K562 (cell line): ENCODE measurements at regions not wholly inside any gene's neighbourhood (a gene's known extent, or its start where the extent isn't known, plus 50 kb on each side); places are given as distances from the start of the nearest gene placed in this dataset.

Experiments used
- ATAC-seq: fragments of 200-7000 bp; cut with Tn5 transposase; 3 replicates; pipeline ENCODE4 v1.9.1; 2020; ENCODE audit warnings: moderate library complexity
- BruUV-seq: library from RNA; stranded (reverse); fragments of 400-500 nt; replicated peaks from 2 replicates; lab custom pipeline; 2021; lab: Mats Ljungman, UMichigan
- CTCF ChIA-PET: fragments of 300-600 bp; formaldehyde crosslinking; extraction: SDS; loops from one replicate; lab custom pipeline; 2021; ENCODE audit warnings: low intra/inter-chr PET ratio; lab: Yijun Ruan, JAX
- POLR2A ChIA-PET: fragments of 300-600, 350-650 bp; sonication (Branson Sonifier 250); formaldehyde crosslinking; extraction: SDS; loops from one replicate; lab custom pipeline; 2021; ENCODE audit warnings: antibody characterized with exemption, inconsistent platforms; lab: Yijun Ruan, JAX
- DNase-seq, 4 experiments: peaks; one replicate each; pipeline versions ENCODE4 v3.0.0 to v3.0.0-alpha.2; 2011 to 2018; ENCODE audit warnings: low spot score in 3 of 4, mixed read lengths in 3 of 4; ENCODE audit errors: extremely low read depth in 1 of 4
- FAIRE-seq: peaks from 2 replicates; lab custom pipeline; 2011; peaks lifted over from hg19 to GRCh38; lab: Jason Lieb, UNC
- H2AFZ ChIP-seq: 2 replicates; pipeline ENCODE4 v1.6.0; 2011; ENCODE audit warnings: low read depth, low read length, control low read depth, inconsistent platforms
- H3K27ac ChIP-seq: fragments of 200-600 bp; 3 replicates; pipeline ENCODE4 v1.8.0; 2011; ENCODE audit warnings: low read depth, mild to moderate bottlenecking, control low read depth, inconsistent platforms, low read length, moderate library complexity, mixed read lengths; ENCODE audit errors: extremely low read depth
- H3K27me3 ChIP-seq, 2 experiments: fragments of 300-600 bp in 1 of 2; 2 replicates in 1 of 2; 3 replicates in 1 of 2; pipeline versions ENCODE4 v1.6.0 to v1.8.0; 2011; ENCODE audit warnings: inconsistent platforms in 2 of 2, low read length in 2 of 2, mild to moderate bottlenecking in 1 of 2, mixed read lengths in 1 of 2, moderate library complexity in 1 of 2; ENCODE audit not compliant: control insufficient read depth in 2 of 2, insufficient read depth in 2 of 2
- H3K36me3 ChIP-seq: fragments of 300-600 bp; 3 replicates; pipeline ENCODE4 v1.8.0; 2011; ENCODE audit warnings: mild to moderate bottlenecking, low read length, inconsistent platforms; ENCODE audit not compliant: control insufficient read depth, insufficient read depth
- H3K4me1 ChIP-seq, 2 experiments: fragments of 200-600 bp in 1 of 2; replicated peaks in 1 of 2; 2 replicates in 1 of 2; 3 replicates in 1 of 2; pipeline versions ENCODE4 v1.5.1 to v1.8.0; 2011; ENCODE audit warnings: inconsistent platforms in 2 of 2, low read length in 2 of 2, mild to moderate bottlenecking in 1 of 2, mixed read lengths in 1 of 2, moderate library complexity in 1 of 2; ENCODE audit not compliant: control insufficient read depth in 2 of 2, insufficient read depth in 2 of 2
- H3K4me2 ChIP-seq: 2 replicates; pipeline ENCODE4 v1.6.1; 2011; ENCODE audit warnings: low read length, control low read depth, inconsistent platforms, mixed read lengths; ENCODE audit not compliant: insufficient read depth
- H3K4me3 ChIP-seq: fragments of 200-600 bp; sonication (generic), shearing (Covaris generic); 2 replicates; pipeline ENCODE4 v1.5.1; 2016; ENCODE audit warnings: control low read depth, inconsistent platforms
- H3K79me2 ChIP-seq: fragments of 200-600 bp; 3 replicates; pipeline ENCODE4 v1.8.0; 2011; ENCODE audit warnings: low read length, inconsistent platforms; ENCODE audit not compliant: control insufficient read depth, insufficient read depth
- H3K9ac ChIP-seq, 2 experiments: 2 replicates each; pipeline versions ENCODE4 v1.6.0 to v1.6.1; 2011; ENCODE audit warnings: low read depth in 2 of 2, low read length in 2 of 2, control low read depth in 1 of 2, inconsistent platforms in 1 of 2, mild to moderate bottlenecking in 1 of 2, mixed read lengths in 1 of 2; ENCODE audit not compliant: insufficient read depth in 1 of 2
- H3K9me1 ChIP-seq: one replicate; pipeline ENCODE4 v1.6.0; 2011; ENCODE audit warnings: inconsistent platforms, mild to moderate bottlenecking, low read length, moderate library complexity; ENCODE audit not compliant: control insufficient read depth, insufficient read depth
- H3K9me3 ChIP-seq: replicated peaks from 2 replicates; pipeline ENCODE4 v1.5.1; 2011; ENCODE audit warnings: low read depth, low read length, inconsistent platforms; ENCODE audit not compliant: control insufficient read depth, insufficient read depth
- H4K20me1 ChIP-seq: replicated peaks from 2 replicates; pipeline ENCODE4 v1.6.1; 2011; ENCODE audit warnings: low read length, inconsistent platforms, mixed read lengths; ENCODE audit not compliant: control insufficient read depth, insufficient read depth
- CBFB ChIP-seq: sonication (generic); formaldehyde crosslinking; IDR thresholded peaks from 2 replicates; pipeline ENCODE4 v1.4.0; 2020; ENCODE audit warnings: mild to moderate bottlenecking, missing genetic modification reagents
- HDAC6 ChIP-seq: IDR thresholded peaks from 2 replicates; pipeline ENCODE4 v1.6.1; 2012; ENCODE audit warnings: low read depth, mild to moderate bottlenecking, control low read depth, inconsistent platforms, low read length, moderate library complexity
- HNRNPUL1 ChIP-seq: fragments of 200-400 bp; formaldehyde crosslinking; IDR thresholded peaks from 2 replicates; pipeline ENCODE4 v1.6.1; 2017; ENCODE audit warnings: low read length
- IRF2 ChIP-seq: sonication (generic); formaldehyde crosslinking; IDR thresholded peaks from 2 replicates; pipeline ENCODE4 v1.8.1; 2022; ENCODE audit warnings: mild to moderate bottlenecking, missing genetic modification reagents
- KLF16 ChIP-seq: IDR thresholded peaks from 2 replicates; pipeline ENCODE4 v1.6.1; 2016; ENCODE audit warnings: antibody characterized with exemption
- MYNN ChIP-seq, 2 experiments: sonication (generic); formaldehyde crosslinking in 1 of 2; IDR thresholded peaks; 2 replicates each; pipeline versions ENCODE4 v1.5.0 to v1.6.1; 2016 to 2020; ENCODE audit warnings: antibody characterized with exemption in 1 of 2, missing genetic modification reagents in 1 of 2
- NEUROD1 ChIP-seq: fragments of 150-350 bp; IDR thresholded peaks from 2 replicates; pipeline ENCODE4 v1.6.1; 2014; ENCODE audit warnings: borderline replicate concordance, low read length, low read depth; ENCODE audit not compliant: partially characterized antibody
- PHB2 ChIP-seq: fragments of 450-650 bp; IDR thresholded peaks from 2 replicates; pipeline ENCODE4 v1.6.1; 2017; ENCODE audit warnings: low read depth
- PHF20 ChIP-seq: fragments of 450-650 bp; IDR thresholded peaks from 2 replicates; pipeline ENCODE4 v1.6.1; 2018; ENCODE audit not compliant: partially characterized antibody
- TEAD1 ChIP-seq, 2 experiments: fragments of 450-650 bp in 1 of 2; sonication (generic) in 1 of 2; formaldehyde crosslinking; IDR thresholded peaks; 2 replicates each; pipeline versions ENCODE4 v1.4.0 to v1.8.0; 2020 to 2022; ENCODE audit warnings: mild to moderate bottlenecking in 2 of 2, missing genetic modification reagents in 1 of 2
- XRCC3 ChIP-seq: fragments of 450-650 bp; IDR thresholded peaks from 2 replicates; pipeline ENCODE4 v1.6.1; 2017; ENCODE audit warnings: mild to moderate bottlenecking, moderate library complexity
- ZNF184 ChIP-seq: sonication (generic); formaldehyde crosslinking; IDR thresholded peaks from 2 replicates; pipeline ENCODE4 v1.5.0; 2020; ENCODE audit warnings: missing genetic modification reagents
- ZNF445 ChIP-seq: fragments of 250-450 bp; sonication (Bioruptor Pico); IDR thresholded peaks from 2 replicates; pipeline ENCODE4 v1.4.0; 2020; ENCODE audit warnings: low read depth, mild to moderate bottlenecking, moderate library complexity
- WGBS: fragments of 100-300 bp; shearing (Covaris generic); methylation state at CpG from one replicate; pipeline ENCODE4 v1.1.6; 2016; ENCODE audit warnings: low coverage, mixed read lengths; ENCODE audit not compliant: insufficient coverage; ENCODE audit errors: missing lambda C conversion rate; 5-methylcytosine and 5-hydroxymethylcytosine counted together
- in situ Hi-C: fragments of 300-500 bp; cut with MboI; formaldehyde crosslinking; loops from 4 replicates; pipeline ENCODE4 v1.15.0; 2018; ENCODE audit warnings: inconsistent platforms, mixed read lengths
- intact Hi-C: fragments of 100-400 bp; cut with micrococcal nuclease; formaldehyde crosslinking; loops from 2 replicates; pipeline ENCODE4 v1.14.2; 2022
- TF ChIP-seq, protein P1 (sequence below): fragments of 450-650 bp; IDR thresholded peaks from 2 replicates; pipeline ENCODE4 v1.6.1; 2016; ENCODE audit warnings: missing biosample characterization, missing genetic modification characterization
- TF ChIP-seq, protein P2 (sequence below), 2 experiments: IDR thresholded peaks; 2 replicates each; pipeline ENCODE4 v1.6.1; 2011; ENCODE audit warnings: borderline replicate concordance in 1 of 2, control low read depth in 1 of 2, low read depth in 1 of 2, low read length in 1 of 2, mild to moderate bottlenecking in 1 of 2, mixed read lengths in 1 of 2, moderate library complexity in 1 of 2; ENCODE audit not compliant: insufficient read depth in 1 of 2, insufficient read length in 1 of 2, poor library complexity in 1 of 2, severe bottlenecking in 1 of 2; ENCODE audit errors: extremely low read depth in 1 of 2
- TF ChIP-seq, protein P3 (sequence below), 2 experiments: fragments of 450-650 bp; IDR thresholded peaks; 2 replicates each; pipeline ENCODE4 v1.6.1; 2016
- TF ChIP-seq, protein P4 (sequence below): fragments of 250-450 bp; sonication (Bioruptor Pico); IDR thresholded peaks from 2 replicates; pipeline ENCODE4 v1.8.0; 2021; ENCODE audit warnings: mild to moderate bottlenecking, moderate library complexity
- TF ChIP-seq, protein P5 (sequence below): sonication (generic); formaldehyde crosslinking; IDR thresholded peaks from 2 replicates; pipeline ENCODE4 v1.9.0; 2022; ENCODE audit warnings: mild to moderate bottlenecking, missing genetic modification reagents

DNA sequence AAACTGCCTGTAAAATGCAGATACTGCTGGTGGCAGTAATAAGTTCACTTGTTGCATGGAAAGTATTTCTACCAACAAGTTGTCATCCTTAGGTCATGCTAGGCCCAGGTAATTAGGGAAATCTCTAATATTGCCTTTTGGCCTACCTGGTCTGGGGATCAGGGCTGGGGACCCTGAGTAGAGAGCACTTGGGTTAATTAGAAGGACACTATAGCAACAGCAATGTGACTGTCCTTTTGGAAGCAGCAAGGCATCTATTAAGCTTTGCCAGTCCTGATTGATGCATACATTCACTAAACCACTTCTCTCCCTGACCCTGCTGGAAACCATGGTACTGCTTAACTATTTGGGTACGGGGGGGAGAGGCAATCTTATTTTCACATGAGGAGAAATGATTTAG, 86.5 kb upstream of the GNAZ start:
- no TSS peak for BruUV-seq
- ATAC-seq (no peak), DNase-seq (peak in 1 of 4 experiments; percentile 35), FAIRE-seq (no peak)
- Histone ChIP-seq H3K27ac (no peak overlapping the region), H3K9me1 (no peaks in the 10 kb centered on the region), H2AFZ (no peak overlapping the region), H3K4me1 (no peaks in the 10 kb centered on the region), H3K9me3 (peaks cover 7% of the 10 kb centered on the region), H3K27me3 (peaks cover 13 to 15% of the 10 kb centered on the region in 2 experiments; a peak in 3 of 5 replicates), H4K20me1 (no peaks in the 10 kb centered on the region), H3K79me2 (no peaks in the 10 kb centered on the region), H3K4me2 (no peak overlapping the region), H3K9ac (no peak overlapping the region), H3K4me3 (no peak overlapping the region), H3K36me3 (no peaks in the 10 kb centered on the region)
- WGBS, result 0% methylated on average over 1 of the region's 1 CpG
- ChIA-PET POLR2A (interaction anchor here (0.7 to 2.6 kb wide), 3 partner anchors 10 to 15 kb away, joined by 3 to 9 read pairs (median 4); no protein-coding TSS in a partner anchor), CTCF (no interaction called here)
- in situ Hi-C loops (no loop called here), intact Hi-C loops (no loop called here)
- TF ChIP-seq, protein P1, sequence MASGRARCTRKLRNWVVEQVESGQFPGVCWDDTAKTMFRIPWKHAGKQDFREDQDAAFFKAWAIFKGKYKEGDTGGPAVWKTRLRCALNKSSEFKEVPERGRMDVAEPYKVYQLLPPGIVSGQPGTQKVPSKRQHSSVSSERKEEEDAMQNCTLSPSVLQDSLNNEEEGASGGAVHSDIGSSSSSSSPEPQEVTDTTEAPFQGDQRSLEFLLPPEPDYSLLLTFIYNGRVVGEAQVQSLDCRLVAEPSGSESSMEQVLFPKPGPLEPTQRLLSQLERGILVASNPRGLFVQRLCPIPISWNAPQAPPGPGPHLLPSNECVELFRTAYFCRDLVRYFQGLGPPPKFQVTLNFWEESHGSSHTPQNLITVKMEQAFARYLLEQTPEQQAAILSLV (tag), result 0 out of 2 replicates have a peak, but pooled peaks have one; percentile 5
- TF ChIP-seq, protein P2, sequence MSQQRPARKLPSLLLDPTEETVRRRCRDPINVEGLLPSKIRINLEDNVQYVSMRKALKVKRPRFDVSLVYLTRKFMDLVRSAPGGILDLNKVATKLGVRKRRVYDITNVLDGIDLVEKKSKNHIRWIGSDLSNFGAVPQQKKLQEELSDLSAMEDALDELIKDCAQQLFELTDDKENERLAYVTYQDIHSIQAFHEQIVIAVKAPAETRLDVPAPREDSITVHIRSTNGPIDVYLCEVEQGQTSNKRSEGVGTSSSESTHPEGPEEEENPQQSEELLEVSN (IDR thresholded peaks at IDR 0.05; ENCODE audit: borderline replicate concordance in 1 of 2, extremely low read depth in 1 of 2, insufficient read depth in 1 of 2, insufficient read length in 1 of 2, low read depth in 1 of 2, low read length in 1 of 2, poor library complexity in 1 of 2, severe bottlenecking in 1 of 2), result no peak
- TF ChIP-seq HNRNPUL1 (no peak), PHB2 (no peak), ZNF184 (CRISPR knock-in tag) (peak; percentile 67; the same call in 1 of the 2 replicates), PHF20 (no peak), CBFB (CRISPR knock-in tag) (no peak), NEUROD1 (no peak), HDAC6 (no peak), TEAD1 (CRISPR knock-in tag; IDR thresholded peaks at IDR 0.05) (peak in 1 of 2 experiments; percentile 26; a peak in 1 of 4 replicates), MYNN (IDR thresholded peaks at IDR 0.05) (no peak), MYNN (CRISPR knock-in tag; IDR thresholded peaks at IDR 0.05) (0 out of 2 replicates have a peak, but pooled peaks have one; percentile 39), KLF16 (no peak), ZNF445 (no peak), IRF2 (peak; percentile 81), XRCC3 (0 out of 2 replicates have a peak, but pooled peaks have one; percentile 5)
- TF ChIP-seq, protein P3, sequence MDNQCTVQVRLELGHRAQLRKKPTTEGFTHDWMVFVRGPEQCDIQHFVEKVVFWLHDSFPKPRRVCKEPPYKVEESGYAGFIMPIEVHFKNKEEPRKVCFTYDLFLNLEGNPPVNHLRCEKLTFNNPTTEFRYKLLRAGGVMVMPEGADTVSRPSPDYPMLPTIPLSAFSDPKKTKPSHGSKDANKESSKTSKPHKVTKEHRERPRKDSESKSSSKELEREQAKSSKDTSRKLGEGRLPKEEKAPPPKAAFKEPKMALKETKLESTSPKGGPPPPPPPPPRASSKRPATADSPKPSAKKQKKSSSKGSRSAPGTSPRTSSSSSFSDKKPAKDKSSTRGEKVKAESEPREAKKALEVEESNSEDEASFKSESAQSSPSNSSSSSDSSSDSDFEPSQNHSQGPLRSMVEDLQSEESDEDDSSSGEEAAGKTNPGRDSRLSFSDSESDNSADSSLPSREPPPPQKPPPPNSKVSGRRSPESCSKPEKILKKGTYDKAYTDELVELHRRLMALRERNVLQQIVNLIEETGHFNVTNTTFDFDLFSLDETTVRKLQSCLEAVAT (IDR thresholded peaks at IDR 0.05), result no peak
- TF ChIP-seq, protein P4, sequence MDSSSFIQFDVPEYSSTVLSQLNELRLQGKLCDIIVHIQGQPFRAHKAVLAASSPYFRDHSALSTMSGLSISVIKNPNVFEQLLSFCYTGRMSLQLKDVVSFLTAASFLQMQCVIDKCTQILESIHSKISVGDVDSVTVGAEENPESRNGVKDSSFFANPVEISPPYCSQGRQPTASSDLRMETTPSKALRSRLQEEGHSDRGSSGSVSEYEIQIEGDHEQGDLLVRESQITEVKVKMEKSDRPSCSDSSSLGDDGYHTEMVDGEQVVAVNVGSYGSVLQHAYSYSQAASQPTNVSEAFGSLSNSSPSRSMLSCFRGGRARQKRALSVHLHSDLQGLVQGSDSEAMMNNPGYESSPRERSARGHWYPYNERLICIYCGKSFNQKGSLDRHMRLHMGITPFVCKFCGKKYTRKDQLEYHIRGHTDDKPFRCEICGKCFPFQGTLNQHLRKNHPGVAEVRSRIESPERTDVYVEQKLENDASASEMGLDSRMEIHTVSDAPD (CRISPR knock-in tag), result no peak
- TF ChIP-seq, protein P5, sequence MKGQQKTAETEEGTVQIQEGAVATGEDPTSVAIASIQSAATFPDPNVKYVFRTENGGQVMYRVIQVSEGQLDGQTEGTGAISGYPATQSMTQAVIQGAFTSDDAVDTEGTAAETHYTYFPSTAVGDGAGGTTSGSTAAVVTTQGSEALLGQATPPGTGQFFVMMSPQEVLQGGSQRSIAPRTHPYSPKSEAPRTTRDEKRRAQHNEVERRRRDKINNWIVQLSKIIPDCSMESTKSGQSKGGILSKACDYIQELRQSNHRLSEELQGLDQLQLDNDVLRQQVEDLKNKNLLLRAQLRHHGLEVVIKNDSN, result peak; percentile 23; the same call in 1 of the 2 replicates
